CD4-positive, alpha-beta T cell treated with Interleukin-6 for 4 hours (primary cell): ENCODE measurements at regions not wholly inside any gene's neighbourhood (a gene's known extent, or its start where the extent isn't known, plus 50 kb on each side); places are given as distances from the start of the nearest gene placed in this dataset.

Experiments used
- DNase-seq: peaks from one replicate; pipeline ENCODE4 v3.0.0-alpha.2; 2020; ENCODE audit warnings: mixed read lengths

DNA sequence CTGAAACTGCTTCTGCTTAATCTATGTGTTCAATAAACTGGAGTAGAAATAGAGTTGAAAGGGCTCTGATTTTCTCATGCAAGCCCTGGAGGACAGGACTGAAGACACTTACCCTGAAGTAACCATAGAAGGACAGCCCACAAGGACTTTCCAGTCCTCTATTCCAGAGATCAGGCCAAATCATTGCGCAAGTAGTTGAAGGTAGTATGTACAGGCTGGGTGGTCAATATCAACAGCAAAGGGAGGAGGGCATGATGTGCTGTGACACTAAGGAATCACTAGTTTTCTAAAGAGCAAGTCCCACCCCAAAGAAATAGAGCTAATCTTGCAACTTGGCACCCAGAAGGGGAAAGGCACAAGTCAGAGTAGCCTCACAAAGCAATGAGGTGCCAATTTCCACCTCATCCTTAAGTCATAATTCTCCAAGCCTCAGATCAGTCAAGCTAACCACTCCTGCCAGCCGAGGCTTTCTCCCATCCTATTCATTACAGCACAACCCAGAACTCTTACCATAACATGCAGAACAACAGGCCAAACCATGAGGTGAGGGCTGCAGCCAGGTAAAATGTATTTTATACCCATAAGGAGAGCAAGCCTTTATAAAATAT lies 533.5 kb downstream of the TNS1 start:
- DNase-seq = no peak

DNA sequence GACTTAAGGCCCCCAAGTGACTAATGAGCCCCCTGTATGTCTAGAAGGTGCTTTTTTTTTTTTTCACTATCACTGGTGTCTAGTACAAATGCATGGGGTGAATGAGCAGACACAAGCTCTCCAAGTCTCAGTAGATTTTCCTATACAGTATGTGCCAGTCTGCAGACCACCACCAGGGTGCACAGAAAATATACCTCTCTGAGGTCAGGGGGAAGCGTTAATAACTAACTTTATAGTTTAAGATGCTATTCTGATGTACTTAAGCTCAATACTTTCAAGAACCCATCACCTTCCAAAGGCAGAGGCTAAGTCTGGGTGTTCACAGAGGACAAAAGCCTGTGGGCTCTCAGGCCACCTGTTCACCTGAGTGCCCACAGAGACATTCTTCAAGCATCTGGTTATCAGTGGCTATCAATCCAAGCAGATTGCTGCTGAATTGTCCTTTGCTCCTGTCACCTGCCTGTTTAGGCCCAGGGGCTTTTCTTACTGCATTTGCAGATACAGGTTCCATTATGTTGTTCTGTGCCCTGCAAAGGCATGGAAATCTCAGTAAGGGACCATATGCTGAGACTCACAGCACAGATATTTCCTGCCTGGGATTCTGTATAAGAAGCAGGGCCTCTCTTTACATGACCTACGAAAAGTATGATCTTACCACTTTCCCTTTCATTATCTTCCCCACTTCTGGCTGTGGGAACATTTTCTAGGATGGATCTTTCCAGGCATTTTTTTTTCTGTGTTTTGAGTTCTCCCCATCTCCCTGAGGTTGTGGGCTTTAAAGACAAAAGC lies 534.6 kb downstream of the TNS1 start:
- DNase-seq = no peak

DNA sequence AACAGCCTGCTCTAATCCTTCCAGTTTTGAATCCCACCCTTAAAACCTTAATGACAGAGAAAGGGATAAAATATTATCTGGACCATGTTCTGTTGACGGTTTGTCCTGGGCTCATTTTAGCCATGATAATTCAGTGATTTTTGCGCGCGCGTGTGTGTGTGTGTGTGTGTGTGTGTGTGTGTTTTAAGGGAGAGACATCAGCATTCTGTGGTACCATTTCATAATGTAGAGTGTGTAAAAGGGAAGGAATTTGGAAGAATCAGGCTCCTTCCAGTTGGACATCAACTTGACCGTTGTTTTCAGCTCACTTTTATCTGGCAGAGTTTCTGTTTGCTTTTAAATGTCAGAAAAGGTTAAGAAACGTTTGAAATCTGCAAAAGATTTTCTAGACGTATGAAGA lies 535.5 kb downstream of the TNS1 start:
- no peak for DNase-seq

DNA sequence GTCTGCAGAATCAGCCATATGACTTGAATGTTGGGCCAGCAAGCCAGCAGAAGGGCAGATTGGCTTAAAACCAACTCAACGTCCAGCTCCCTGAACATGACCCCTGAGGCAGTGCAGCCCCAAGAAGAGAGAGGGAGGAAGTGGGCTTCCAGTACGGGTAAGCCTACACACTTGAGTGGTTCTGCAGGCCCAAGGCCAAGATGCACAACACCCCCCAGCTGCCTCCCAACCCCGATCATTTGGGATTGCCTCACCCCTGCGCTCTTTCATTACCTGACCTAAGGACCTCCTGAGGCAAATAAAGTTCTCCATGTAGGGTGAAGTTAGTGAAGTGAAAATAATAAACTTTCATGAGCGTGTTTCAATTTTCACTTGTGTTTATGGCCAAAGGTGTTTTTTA lies 536.0 kb downstream of the TNS1 start:
- no peak for DNase-seq

DNA sequence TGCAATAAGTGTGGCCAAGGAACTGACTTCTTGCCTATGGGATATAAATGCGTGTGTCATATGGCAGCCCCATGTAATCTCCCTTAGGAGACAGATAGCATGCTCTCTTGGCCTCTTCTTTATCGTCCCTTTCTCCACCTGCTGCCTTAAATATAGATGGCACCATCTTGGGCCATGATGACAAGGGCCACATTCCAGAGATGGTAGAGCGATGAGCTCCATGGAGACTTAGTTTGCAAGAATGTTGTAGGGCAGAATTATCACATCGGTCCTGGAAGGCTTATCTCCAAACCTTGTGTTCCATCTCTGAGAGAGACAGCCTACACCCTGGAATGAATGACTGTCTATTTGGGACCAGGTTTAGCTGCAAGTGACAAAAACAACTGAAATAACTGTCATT lies 536.7 kb downstream of the TNS1 start:
- no peak for DNase-seq

DNA sequence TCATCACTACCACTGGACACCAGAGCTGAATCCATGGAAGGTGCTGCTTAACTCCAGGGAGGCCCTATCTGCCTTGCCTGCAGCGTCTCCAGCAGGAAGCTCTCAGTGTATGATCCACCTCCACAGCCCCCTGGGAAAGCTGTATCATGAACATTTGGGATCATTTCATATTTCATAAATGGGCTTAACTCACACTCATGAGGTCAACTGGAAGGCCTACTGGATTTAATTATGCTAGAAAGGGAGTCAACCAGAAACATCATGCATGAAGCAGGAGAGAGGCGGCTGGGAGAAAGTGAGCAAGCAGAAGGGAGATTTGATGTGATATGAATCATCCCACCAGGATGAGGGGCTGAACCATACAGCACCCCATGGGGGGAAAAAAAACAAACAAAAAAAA lies 537.7 kb downstream of the TNS1 start:
- no peak for DNase-seq

DNA sequence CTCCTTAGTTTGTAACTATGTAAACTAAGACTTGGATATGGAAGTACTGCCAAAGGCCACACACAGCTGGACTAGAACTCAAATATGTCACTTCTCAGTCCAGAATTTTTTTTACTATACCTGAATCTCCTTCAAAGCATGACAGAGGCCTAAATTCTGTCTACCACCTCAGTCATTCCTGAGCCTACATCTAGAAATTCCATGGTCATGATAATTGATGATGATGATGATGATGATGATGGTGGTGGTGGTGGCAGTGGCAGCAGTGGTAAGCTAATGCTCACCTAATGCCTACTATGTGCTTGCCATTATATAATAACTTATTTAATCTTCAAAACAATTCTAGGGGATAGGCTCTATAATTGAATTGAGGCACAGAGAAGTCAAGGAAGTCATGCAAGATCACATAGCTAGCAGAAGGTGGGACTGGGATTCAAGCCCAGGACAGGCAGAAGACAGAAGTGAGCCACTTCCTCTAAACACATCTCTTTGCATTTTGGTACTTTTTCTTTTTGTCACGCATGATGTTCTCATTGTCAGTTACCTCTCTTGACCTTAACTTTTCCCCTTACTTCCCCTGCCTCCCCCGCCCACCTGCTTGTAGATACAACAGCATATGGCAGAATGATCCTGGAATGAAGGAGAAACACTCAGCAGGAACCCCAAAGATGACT lies 539.3 kb downstream of the TNS1 start:
- no peak for DNase-seq

DNA sequence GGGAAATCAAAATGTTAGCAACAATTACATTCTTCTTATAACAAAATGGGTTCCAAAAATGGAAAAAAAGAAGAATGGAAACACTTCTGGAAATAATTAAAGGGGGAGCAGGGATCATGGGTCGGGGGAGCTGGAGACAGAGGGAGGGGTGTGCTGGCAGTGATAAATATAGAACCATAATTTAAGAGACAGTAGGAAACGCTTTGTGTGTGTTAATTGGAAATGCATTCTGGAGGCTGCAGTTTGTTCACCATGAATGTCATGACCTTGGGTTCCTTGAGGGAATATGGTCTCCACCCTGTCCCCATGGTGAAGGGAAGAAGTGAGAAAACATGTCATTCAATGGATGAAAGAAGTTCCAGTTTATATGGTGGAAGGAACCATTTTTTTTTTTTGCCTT lies 540.7 kb downstream of the TNS1 start:
- DNase-seq = no peak

DNA sequence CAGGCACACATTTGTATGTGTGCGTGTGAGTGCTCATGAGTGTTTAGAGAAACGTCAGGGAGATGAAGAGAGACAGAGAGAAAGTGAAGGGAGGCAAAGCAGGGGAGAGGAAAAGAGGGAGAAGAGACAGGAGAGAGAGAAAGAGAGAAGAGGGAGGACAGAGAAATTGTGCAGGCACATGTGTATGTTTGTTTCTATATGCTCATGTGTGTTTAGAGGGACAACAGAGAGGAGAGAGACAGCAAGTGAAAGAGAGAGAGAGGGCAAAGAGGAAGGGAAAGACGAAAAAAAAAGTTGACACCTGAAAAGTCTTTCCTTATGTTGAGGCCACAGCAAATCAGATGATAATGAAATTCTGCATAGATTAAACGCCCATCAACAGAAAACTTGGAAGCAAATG lies 541.1 kb downstream of the TNS1 start:
- no peak for DNase-seq

DNA sequence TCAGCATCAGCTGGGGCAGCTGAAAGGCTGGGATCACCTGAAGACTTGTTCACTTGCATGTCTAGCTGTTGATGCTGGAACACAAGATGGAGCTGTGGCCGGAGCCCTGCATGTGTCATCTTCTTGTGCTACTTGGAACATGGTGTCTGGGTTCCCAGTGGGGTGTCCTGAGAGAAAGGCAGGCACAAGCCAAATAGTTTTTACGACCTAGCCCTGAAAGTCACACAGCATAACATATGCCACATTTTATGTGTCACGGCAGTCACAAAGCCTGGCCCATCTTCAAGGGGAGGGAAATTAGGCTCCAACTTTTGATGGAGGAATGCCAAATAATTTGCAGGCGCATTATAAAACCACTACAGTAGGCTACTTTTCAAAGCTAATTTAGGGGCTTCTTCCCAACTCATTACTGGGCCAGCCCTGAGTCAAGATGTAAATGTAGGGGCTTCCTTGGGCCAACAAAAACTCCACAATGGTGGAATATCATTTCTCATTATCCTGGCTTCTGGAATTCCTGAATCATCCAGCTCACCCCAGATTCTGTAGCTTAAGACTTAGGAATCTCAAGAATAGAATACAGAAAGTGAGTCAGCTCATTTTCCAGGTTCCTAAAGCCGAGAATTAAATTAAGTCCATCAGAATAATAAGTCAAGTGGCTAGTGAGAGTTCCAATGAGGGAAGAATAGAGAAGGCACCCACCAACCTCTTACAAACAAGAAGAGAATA lies 543.0 kb downstream of the TNS1 start:
- DNase-seq = no peak

DNA sequence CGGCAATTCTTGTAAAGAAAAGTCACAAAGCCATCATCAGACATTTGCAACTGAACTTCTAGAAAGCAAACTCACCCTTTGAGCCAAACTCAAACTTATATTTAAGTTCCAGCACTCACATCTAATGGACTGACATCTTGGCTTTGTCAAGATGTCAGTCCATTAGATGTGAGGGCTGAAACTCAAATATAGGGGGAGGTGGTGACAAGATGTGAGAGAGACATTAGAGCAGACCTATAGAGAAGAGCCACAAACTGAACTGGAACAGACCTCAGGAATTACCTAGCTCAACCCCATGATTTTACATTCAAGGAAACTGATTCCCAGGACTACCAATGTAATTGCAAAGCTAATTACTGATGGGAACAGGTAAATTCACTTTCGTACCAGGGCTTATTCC lies 543.8 kb downstream of the TNS1 start:
- DNase-seq = no peak

DNA sequence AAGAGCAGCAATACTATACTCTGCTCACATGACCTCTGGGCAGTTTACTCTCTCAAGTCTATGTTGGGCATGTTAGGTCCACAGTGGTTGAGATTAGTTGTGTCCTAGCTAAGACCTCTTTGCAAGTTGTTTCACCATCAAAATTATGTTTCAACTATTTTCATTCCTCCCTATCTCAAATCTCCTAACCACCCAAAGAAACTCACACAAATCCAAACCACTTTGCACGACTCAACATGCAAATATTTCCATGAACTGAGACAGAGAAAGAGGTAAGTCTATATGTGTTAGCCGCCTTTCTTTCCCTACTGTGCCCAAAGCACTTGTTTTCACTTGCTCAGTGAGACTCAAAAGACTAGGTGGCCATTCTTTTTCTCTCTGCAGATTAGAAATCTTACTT lies 546.8 kb downstream of the TNS1 start:
- DNase-seq = no peak

DNA sequence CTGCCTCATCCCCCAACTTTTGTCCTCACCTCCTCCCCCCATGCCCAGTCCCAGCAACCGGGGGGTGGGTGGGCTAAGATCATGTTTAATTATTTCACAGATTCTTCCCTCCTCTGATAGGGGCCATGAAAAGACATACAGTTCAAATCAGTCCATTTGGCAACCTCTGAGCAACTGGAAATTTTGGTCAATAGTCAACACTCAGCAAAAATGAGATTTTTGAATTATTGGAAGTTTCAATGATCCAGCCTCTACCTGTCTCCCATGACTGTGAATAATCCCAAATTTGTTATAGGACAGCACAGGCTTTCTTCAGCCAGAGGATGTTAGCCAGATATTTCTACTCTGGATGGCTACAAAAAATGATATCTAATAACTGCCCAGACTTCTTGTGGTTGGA lies 549.9 kb downstream of the TNS1 start:
- no peak for DNase-seq

DNA sequence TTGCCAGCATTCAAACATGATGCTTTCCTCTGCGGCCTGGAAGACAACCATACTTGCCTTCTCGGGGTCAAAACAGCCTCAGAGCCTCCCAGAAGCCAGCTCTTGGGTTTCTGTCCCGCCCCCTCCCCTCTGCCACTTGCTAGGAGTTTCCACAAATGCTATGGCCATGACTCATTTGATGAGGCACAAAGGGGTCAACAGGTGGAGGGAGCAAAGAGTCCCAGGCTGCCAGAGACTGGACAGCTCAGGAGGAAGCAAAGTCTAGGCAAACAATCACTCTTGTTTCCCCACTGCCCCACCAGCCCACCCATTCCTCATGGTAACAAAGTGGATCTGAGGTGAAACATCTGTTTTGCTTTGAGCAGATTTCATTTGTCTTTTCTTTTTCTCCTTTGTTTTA lies 551.1 kb downstream of the TNS1 start:
- no peak for DNase-seq

DNA sequence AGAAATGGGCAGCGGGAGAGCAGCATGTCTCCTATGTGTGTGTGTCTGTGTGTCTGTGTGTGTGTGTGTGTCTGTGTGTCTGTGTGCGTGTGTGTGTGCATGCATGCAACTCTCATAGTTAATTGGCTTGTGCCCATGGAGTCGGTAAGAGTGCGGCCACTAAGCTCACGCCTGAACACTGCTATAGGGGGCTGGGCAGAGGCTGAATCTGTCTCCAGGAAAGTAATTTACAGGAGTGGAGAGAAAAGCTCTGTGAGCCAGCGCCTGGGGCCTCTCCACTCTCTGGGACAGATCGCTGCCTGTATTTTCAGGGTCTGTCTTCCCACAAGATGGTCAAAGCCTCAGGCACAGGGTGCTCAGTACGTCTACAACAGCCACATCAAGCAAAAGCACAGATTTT lies 553.4 kb downstream of the TNS1 start:
- no peak for DNase-seq

DNA sequence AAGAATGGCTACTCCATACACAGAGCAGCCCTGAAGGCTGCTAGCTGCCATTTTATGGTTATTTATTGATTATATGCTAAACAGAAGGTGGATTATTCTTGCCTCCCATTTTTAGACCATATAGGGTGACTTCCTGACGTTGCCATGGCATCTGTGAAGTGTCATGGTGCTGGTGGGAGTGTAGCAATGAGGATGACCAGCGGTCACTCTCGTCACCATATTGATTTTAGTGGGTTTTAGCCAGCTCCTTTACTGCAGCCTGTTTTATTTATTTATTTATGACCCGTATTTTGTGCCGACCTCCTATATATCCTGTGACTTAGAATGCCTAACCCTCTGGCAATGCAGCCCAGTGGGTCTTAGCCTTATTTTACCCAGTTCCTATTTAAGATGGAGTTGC lies 553.9 kb downstream of the TNS1 start:
- no peak for DNase-seq

DNA sequence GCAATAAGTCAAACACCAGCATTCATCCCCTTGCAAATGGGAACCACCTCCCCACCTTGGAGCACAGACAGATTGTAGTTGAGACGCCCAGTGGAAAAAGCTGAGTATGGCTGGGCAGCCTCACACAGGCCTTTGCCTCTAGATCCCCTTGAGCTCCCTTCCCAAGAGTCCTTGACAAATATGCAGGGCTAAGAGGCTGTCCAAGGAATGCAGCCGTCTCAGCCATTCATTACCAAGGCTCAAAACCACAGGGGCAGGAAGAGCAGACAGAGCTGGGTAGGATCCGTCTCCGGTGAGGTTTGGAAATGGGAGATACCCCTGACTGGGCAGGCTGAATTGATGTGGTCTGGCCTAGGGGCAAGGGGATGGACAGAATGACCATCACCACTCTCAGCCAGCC lies 557.1 kb downstream of the TNS1 start:
- DNase-seq = no peak

DNA sequence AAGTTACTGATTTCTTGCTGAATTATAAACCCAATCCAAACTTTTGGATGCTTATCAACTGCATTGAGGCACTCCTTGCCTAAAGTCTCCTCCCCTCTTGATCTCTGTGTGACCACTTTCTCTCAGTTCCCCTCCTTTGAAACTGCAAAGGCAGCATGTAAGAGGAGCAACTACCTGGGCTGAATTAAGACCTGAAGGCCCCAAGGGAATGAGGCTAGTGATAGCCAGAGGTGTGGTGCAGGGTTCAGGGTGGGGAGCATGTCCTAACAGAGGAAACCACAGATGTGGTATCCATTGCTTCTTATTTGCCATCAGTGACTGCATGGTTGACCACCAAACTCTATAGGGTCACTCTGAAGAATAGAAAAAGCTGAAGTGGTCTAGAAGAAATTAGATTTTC lies 557.9 kb downstream of the TNS1 start:
- DNase-seq = no peak

DNA sequence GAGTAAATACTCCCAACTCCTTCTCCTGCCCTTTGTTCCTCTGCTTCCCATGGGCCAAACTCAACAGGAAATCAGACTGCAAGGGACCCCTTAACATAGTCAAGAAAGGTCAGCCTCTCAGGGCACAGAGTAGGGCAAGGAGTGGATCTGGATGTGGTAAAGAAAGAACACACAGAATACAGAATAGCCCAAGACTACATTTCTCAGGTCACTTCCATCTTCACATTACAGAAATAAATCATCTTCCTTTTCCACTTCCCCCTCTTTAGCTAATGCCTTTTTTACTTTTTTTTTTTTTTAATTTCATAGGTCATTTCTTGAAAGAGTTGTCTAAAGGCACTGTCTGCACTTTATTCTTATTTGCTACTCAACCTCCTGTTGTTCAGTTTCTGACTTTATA lies 558.3 kb downstream of the TNS1 start:
- no peak for DNase-seq

DNA sequence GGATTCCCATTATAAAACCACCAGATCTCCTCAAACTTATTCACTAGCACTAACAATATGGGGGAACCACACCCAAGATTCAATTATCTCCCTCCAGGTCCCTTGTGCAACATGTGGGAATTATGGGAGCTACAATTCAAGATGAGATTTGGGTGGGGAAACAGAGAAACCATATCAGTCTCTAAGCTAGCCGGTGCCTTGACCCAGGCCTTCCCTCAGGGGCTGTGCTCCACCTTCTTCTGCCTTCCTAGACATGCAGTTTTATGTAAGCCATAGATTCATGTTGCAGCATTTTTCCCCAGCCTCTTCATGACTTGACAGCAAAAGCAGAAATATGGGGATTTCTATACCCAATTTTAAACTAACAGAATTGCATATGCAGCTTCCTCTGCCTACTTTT lies 559.2 kb downstream of the TNS1 start:
- no peak for DNase-seq

DNA sequence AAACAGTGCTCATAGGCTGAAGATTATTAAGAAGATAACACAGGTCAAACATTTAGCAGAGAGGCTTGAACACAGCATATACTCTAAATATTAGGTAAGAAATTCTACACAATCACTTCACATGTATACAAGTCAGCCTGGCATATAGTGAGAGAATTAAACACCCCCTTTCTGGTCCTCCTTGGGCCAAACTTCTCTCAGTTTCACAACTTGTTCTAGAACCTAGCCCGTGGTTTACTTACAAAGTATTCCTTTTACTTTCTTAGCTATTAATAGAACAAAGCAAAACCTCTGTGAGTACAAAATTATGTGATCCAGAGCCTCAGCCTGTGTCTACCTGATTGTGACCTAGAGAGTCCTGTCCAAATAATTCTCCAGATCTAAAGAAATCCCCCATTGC lies 562.8 kb downstream of the TNS1 start:
- no peak for DNase-seq

DNA sequence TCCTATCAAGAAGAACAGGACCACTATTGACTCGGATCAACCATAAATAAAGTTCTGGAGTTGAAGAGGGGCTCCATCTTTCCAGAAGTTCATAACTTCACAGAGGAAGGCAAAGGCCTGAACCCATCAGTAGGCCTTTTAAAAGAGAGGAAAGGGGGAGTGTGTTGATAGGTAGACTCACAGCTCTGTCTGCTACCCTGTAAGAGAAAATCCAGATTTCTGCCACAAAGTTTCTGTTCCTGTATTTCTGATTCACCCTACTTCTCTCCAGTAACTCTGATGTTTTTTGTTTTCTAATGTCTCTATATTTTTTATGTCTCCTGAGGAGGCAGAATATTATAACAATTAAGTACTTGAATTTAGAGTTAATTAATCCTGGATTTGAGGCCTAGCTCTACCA lies 564.0 kb downstream of the TNS1 start:
- no peak for DNase-seq

DNA sequence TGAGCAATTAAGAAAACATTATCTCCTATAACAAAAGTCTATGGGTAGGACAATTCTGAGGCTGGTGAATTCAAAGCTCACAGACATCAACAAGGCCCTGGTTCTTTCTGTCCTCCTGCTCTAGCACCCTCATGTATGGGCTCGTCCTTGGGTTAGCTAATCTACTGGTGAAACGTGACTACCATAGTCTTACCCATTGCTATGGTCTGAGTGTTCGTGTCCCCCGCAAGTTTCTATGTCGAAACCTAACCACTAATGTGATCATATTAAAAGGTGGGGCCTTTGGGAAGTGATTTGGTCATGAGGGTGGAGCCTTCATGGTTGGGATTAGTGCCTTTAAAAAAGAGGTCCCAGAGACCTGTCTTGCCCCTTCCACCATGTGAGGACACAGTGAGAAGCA lies 564.7 kb downstream of the TNS1 start:
- no peak for DNase-seq
